ENCODE measurements at regions not wholly inside any gene's neighbourhood (a gene's known extent, or its start where the extent isn't known, plus 50 kb on each side); places are given as distances from the start of the nearest gene placed in this dataset.

GRCh38 chr20:11338496-11339306 lies 579.0 kb upstream of the BTBD3 start:
- TF ChIP-seq, protein P1, sequence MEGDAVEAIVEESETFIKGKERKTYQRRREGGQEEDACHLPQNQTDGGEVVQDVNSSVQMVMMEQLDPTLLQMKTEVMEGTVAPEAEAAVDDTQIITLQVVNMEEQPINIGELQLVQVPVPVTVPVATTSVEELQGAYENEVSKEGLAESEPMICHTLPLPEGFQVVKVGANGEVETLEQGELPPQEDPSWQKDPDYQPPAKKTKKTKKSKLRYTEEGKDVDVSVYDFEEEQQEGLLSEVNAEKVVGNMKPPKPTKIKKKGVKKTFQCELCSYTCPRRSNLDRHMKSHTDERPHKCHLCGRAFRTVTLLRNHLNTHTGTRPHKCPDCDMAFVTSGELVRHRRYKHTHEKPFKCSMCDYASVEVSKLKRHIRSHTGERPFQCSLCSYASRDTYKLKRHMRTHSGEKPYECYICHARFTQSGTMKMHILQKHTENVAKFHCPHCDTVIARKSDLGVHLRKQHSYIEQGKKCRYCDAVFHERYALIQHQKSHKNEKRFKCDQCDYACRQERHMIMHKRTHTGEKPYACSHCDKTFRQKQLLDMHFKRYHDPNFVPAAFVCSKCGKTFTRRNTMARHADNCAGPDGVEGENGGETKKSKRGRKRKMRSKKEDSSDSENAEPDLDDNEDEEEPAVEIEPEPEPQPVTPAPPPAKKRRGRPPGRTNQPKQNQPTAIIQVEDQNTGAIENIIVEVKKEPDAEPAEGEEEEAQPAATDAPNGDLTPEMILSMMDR (IDR thresholded peaks at IDR 0.05) = no peak
- H3K27me3 ChIP-seq = no peaks in the 10 kb centered on the region
- H3K9me3 ChIP-seq = no peaks in the 10 kb centered on the region
- H3K36me3 ChIP-seq = no peaks in the 10 kb centered on the region
- no peak for DNase-seq (ENCODE audit: low spot score)
- no peaks in the 10 kb centered on the region for H3K4me1 ChIP-seq
- H3K27ac ChIP-seq = no peak overlapping the region
- no peak overlapping the region for H3K4me3 ChIP-seq

GRCh38 chr20:11344939-11345338 lies 572.8 kb upstream of the BTBD3 start:
- Histone ChIP-seq H3K4me1 (no peaks in the 10 kb centered on the region), H3K27ac (no peak overlapping the region), H3K36me3 (no peaks in the 10 kb centered on the region), H3K9me3 (peaks cover 0 to 6% of the 10 kb centered on the region in 2 donors), H3K4me3 (no peak overlapping the region), H3K27me3 (no peaks in the 10 kb centered on the region)
- TF ChIP-seq, protein P1 (IDR thresholded peaks at IDR 0.05) = no peak
- no peak for DNase-seq (ENCODE audit: low spot score)

- Histone ChIP-seq H3K27me3 (no peaks in the 10 kb centered on the region), H3K4me1 (no peaks in the 10 kb centered on the region), H3K4me3 (no peak overlapping the region), H3K27ac (no peak overlapping the region), H3K36me3 (no peaks in the 10 kb centered on the region), H3K9me3 (peaks cover 0 to 6% of the 10 kb centered on the region in 2 donors)
- TF ChIP-seq, protein P1 (IDR thresholded peaks at IDR 0.05) = no peak
- no peak for DNase-seq (ENCODE audit: low spot score)
These were observed 570.0 kb upstream of the BTBD3 start for GRCh38 chr20:11347738-11348137.

DNA sequence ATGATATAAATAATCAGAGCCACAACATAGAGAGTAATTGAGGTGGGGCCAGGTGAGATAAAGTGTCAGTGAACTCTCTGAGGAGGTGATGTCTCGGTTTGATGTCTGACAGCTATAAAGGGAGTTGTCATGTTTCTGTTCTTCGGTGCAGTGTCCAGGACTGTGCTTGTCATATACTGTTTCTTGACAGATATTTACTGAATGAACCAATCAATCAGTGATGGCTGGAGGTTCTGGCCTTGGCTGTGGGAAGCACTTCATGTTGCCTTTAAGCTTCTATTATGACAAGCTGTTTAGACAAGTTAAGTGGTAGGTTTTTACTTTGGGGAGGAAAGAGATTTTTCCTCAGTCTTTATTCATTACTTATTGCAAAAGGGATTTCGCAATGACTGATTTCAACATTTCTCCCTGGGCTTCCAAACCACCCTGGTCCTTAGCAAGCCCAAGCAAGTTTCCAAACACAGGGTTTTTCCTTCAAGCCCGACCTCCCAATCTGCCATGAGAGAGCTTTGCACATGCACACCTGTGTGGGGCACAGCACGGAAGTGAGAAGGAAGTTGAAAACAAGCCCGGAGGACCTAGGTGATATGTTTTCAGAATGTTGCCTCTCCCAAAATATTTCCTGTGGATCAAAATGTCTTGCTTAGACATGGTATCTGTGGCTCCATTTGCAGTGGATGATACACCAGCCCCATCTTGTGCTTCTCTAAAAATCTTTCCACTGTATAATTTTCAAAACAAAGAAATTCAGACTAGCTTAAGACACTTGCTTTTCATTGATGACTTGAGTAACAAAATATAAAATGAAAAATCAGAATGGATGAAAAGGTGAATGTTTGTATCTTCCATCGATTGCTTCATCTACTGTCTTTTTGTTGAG lies 567.3 kb upstream of the BTBD3 start:
- H3K27ac ChIP-seq = no peak overlapping the region

DNA sequence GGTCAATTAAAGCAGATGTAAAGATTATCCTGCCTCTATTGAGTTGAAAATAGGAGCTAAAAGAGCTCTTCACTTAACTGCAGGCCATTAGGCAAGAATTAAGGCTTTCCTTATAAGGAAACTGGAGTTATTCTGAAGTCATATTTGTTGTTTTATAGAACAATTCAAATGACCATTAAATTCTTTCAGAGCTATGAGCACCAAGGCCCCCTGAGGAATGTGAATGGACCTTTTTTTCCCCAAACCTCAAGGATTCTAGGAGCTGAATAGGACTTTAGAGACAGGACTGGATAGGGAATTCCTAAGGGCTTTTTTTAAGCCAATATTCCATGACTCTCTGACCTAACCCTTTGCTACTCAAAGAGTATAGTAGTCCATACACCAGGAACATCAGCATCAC lies 565.7 kb upstream of the BTBD3 start:
- no peak overlapping the region for H3K27ac ChIP-seq
- TF ChIP-seq, protein P1 (IDR thresholded peaks at IDR 0.05) = no peak
- no peak for DNase-seq (ENCODE audit: low spot score)
- H3K36me3 ChIP-seq = no peaks in the 10 kb centered on the region
- peaks cover 0 to 6% of the 10 kb centered on the region in 2 donors for H3K9me3 ChIP-seq
- H3K4me1 ChIP-seq = no peaks in the 10 kb centered on the region
- H3K4me3 ChIP-seq = no peak overlapping the region
- no peaks in the 10 kb centered on the region for H3K27me3 ChIP-seq

More for the DNA sequence above, 567.3 kb upstream of the BTBD3 start:
- no peaks in the 10 kb centered on the region for H3K36me3 ChIP-seq
- DNase-seq (ENCODE audit: low spot score) = no peak
- H3K4me3 ChIP-seq = no peak overlapping the region
- no peaks in the 10 kb centered on the region for H3K27me3 ChIP-seq
- H3K9me3 ChIP-seq = peaks cover 0 to 6% of the 10 kb centered on the region in 2 donors
- H3K4me1 ChIP-seq = no peaks in the 10 kb centered on the region
- TF ChIP-seq, protein P1 (IDR thresholded peaks at IDR 0.05) = no peak

Measured in right atrium auricular region (tissue), 2 donors.